IMR-90 (cell line): ENCODE measurements at regions not wholly inside any gene's neighbourhood (a gene's known extent, or its start where the extent isn't known, plus 50 kb on each side); places are given as distances from the start of the nearest gene placed in this dataset.

Source experiments
- BHLHE40 ChIP-seq: fragments of 150-350 bp; IDR thresholded peaks from 2 replicates; pipeline ENCODE4 v1.6.1; 2016; ENCODE audit warnings: mild to moderate bottlenecking, low read depth, low read length
- CEBPB ChIP-seq: IDR thresholded peaks from 2 replicates; pipeline ENCODE4 v1.6.1; 2012; ENCODE audit warnings: low read depth, low read length, improper control_type of control experiment
- CHD1 ChIP-seq: IDR thresholded peaks from 2 replicates; pipeline ENCODE4 v1.6.1; 2012; ENCODE audit warnings: low read depth, low read length, improper control_type of control experiment
- FOS ChIP-seq: fragments of 150-350 bp; IDR thresholded peaks from 2 replicates; pipeline ENCODE4 v1.6.1; 2016; ENCODE audit warnings: low read depth, low read length
- MAFK ChIP-seq: IDR thresholded peaks from 2 replicates; pipeline ENCODE4 v1.6.1; 2012; ENCODE audit warnings: low read depth, low read length, improper control_type of control experiment
- MAZ ChIP-seq: IDR thresholded peaks from 2 replicates; pipeline ENCODE4 v1.6.1; 2012; ENCODE audit warnings: low read depth, mild to moderate bottlenecking, low read length, improper control_type of control experiment, moderate library complexity, borderline replicate concordance
- MXI1 ChIP-seq: IDR thresholded peaks from 2 replicates; pipeline ENCODE4 v1.6.1; 2012; ENCODE audit warnings: low read depth, mild to moderate bottlenecking, low read length, moderate library complexity, borderline replicate concordance
- POLR2A ChIP-seq: IDR thresholded peaks from 2 replicates; pipeline ENCODE4 v1.6.1; 2012; ENCODE audit warnings: mild to moderate bottlenecking, low read depth, low read length
- RCOR1 ChIP-seq: IDR thresholded peaks from 2 replicates; pipeline ENCODE4 v1.6.1; 2012; ENCODE audit warnings: mild to moderate bottlenecking, low read length, improper control_type of control experiment; ENCODE audit not compliant: insufficient replicate concordance
- RFX5 ChIP-seq: IDR thresholded peaks from 2 replicates; pipeline ENCODE4 v1.8.0; 2012; ENCODE audit warnings: low read depth, mild to moderate bottlenecking, low read length, moderate library complexity
- TF ChIP-seq, protein P1 (sequence below): conservative IDR thresholded peaks from 2 replicates; pipeline ENCODE4 v1.5.1; 2012; ENCODE audit warnings: mild to moderate bottlenecking, low read depth, low read length, improper control_type of control experiment
- TF ChIP-seq, protein P2 (sequence below): fragments of 150-350 bp; IDR thresholded peaks from 2 replicates; pipeline ENCODE4 v1.6.1; 2017; ENCODE audit warnings: mild to moderate bottlenecking, antibody characterized with exemption, low read length, low read depth
- TF ChIP-seq, protein P3 (sequence below): fragments of 150-350 bp; IDR thresholded peaks from 2 replicates; pipeline ENCODE4 v1.6.1; 2016; ENCODE audit warnings: low read depth, mild to moderate bottlenecking, low read length, moderate library complexity, borderline replicate concordance

DNA sequence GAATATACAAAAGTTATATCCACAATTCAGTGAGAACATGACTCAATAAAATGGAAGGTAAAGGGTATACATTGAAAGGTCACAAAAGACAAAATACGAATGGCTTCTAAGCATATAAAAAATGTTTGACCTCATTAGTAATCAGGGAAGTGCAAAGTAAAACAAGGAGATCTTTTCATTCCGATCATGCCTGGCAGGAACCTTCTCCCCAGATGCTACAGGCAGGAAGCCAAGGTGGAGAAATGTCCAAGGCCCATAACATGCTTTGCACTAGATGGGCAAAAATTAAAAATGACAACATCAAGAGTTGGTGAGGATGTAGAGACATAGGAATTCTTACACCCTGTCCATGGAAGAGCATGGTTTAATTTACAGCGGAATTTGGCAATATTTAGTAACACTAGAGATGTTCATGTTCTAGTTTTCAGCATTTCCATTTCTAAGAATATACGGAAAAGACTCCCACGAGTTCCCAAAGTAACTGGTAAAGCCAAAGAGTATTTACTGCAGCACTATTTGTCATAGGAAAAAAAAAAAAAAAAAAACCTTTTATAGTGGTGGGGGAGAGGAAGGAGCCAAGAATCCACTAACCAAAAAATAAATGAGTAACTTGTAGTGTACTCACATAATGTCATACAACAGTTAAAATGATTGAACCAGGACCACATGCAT is 184.5 kb upstream of the KAZN start:
- TF ChIP-seq, protein P1, sequence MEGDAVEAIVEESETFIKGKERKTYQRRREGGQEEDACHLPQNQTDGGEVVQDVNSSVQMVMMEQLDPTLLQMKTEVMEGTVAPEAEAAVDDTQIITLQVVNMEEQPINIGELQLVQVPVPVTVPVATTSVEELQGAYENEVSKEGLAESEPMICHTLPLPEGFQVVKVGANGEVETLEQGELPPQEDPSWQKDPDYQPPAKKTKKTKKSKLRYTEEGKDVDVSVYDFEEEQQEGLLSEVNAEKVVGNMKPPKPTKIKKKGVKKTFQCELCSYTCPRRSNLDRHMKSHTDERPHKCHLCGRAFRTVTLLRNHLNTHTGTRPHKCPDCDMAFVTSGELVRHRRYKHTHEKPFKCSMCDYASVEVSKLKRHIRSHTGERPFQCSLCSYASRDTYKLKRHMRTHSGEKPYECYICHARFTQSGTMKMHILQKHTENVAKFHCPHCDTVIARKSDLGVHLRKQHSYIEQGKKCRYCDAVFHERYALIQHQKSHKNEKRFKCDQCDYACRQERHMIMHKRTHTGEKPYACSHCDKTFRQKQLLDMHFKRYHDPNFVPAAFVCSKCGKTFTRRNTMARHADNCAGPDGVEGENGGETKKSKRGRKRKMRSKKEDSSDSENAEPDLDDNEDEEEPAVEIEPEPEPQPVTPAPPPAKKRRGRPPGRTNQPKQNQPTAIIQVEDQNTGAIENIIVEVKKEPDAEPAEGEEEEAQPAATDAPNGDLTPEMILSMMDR = no peak
- TF ChIP-seq MAZ (no peak), POLR2A (no peak), MXI1 (no peak), MAFK (no peak), FOS (no peak), CHD1 (no peak), BHLHE40 (no peak), RCOR1 (no peak), CEBPB (no peak), RFX5 (no peak)
- TF ChIP-seq, protein P2, sequence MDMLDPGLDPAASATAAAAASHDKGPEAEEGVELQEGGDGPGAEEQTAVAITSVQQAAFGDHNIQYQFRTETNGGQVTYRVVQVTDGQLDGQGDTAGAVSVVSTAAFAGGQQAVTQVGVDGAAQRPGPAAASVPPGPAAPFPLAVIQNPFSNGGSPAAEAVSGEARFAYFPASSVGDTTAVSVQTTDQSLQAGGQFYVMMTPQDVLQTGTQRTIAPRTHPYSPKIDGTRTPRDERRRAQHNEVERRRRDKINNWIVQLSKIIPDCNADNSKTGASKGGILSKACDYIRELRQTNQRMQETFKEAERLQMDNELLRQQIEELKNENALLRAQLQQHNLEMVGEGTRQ = no peak
- TF ChIP-seq, protein P3, sequence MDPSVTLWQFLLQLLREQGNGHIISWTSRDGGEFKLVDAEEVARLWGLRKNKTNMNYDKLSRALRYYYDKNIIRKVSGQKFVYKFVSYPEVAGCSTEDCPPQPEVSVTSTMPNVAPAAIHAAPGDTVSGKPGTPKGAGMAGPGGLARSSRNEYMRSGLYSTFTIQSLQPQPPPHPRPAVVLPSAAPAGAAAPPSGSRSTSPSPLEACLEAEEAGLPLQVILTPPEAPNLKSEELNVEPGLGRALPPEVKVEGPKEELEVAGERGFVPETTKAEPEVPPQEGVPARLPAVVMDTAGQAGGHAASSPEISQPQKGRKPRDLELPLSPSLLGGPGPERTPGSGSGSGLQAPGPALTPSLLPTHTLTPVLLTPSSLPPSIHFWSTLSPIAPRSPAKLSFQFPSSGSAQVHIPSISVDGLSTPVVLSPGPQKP = no peak
